Tibial artery (tissue), 4 donors: ENCODE measurements at regions not wholly inside any gene's neighbourhood (a gene's known extent, or its start where the extent isn't known, plus 50 kb on each side); places are given as distances from the start of the nearest gene placed in this dataset.

ENCODE experiments used
- DNase-seq, 2 donors: peaks; one replicate each; pipeline ENCODE4 v3.0.0-alpha.2; 2019
- H3K27ac ChIP-seq, 2 donors: fragments of 200-600 bp; sonication (generic) in 1 of 2; 1 replicate in 1 of 2; 2 replicates in 1 of 2; pipeline ENCODE4 v1.5.1; 2018 to 2019; ENCODE audit warnings: mild to moderate bottlenecking in 1 of 2
- H3K27me3 ChIP-seq, 2 donors: fragments of 200-600 bp; sonication (generic) in 1 of 2; one replicate each; pipeline versions ENCODE4 v1.5.1 to v1.6.0; 2016 to 2019
- H3K36me3 ChIP-seq, 3 donors: fragments of 200-600 bp; sonication (generic) in 2 of 3; one replicate each; pipeline ENCODE4 v1.5.1; 2016 to 2019; ENCODE audit warnings: mild to moderate bottlenecking in 2 of 3
- H3K4me1 ChIP-seq, 4 donors: fragments of 200-600 bp; sonication (generic) in 2 of 4; 1 replicate in 3 of 4; 2 replicates in 1 of 4; pipeline ENCODE4 v1.5.1; 2016 to 2019
- H3K4me3 ChIP-seq, 2 donors: fragments of 200-600 bp; sonication (generic) in 1 of 2; 1 replicate in 1 of 2; 2 replicates in 1 of 2; pipeline ENCODE4 v1.5.1; 2018 to 2019; ENCODE audit warnings: mild to moderate bottlenecking in 2 of 2
- H3K9me3 ChIP-seq, 3 donors: fragments of 200-600 bp; sonication (generic) in 1 of 3; one replicate each; pipeline ENCODE4 v1.5.1; 2016 to 2019
- intact Hi-C: fragments of 100-400 bp; cut with DNase I; formaldehyde crosslinking; loops from one replicate; pipeline ENCODE4 v1.15.0; 2023; ENCODE audit warnings: low total_unique reads
- TF ChIP-seq, protein P1 (sequence below), 2 experiments: fragments of 200-600 bp in 1 of 2; fragments of 450-650 bp in 1 of 2; IDR thresholded peaks; one replicate each; pipeline ENCODE4 v1.5.1; 2017 to 2019; ENCODE audit warnings: antibody characterized with exemption in 2 of 2, mild to moderate bottlenecking in 1 of 2, moderate library complexity in 1 of 2

- no peak for DNase-seq
- Histone ChIP-seq H3K27ac (no peak overlapping the region), H3K36me3 (no peaks in the 10 kb centered on the region), H3K9me3 (no peaks in the 10 kb centered on the region), H3K27me3 (no peaks in the 10 kb centered on the region), H3K4me3 (no peak overlapping the region), H3K4me1 (no peaks in the 10 kb centered on the region)
- intact Hi-C loops = no loop called here
- TF ChIP-seq, protein P1, sequence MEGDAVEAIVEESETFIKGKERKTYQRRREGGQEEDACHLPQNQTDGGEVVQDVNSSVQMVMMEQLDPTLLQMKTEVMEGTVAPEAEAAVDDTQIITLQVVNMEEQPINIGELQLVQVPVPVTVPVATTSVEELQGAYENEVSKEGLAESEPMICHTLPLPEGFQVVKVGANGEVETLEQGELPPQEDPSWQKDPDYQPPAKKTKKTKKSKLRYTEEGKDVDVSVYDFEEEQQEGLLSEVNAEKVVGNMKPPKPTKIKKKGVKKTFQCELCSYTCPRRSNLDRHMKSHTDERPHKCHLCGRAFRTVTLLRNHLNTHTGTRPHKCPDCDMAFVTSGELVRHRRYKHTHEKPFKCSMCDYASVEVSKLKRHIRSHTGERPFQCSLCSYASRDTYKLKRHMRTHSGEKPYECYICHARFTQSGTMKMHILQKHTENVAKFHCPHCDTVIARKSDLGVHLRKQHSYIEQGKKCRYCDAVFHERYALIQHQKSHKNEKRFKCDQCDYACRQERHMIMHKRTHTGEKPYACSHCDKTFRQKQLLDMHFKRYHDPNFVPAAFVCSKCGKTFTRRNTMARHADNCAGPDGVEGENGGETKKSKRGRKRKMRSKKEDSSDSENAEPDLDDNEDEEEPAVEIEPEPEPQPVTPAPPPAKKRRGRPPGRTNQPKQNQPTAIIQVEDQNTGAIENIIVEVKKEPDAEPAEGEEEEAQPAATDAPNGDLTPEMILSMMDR (IDR thresholded peaks at IDR 0.05) = no peak
These were observed 190.7 kb downstream of the NEDD1 start for GRCh38 chr12:97097734-97098133.

DNA sequence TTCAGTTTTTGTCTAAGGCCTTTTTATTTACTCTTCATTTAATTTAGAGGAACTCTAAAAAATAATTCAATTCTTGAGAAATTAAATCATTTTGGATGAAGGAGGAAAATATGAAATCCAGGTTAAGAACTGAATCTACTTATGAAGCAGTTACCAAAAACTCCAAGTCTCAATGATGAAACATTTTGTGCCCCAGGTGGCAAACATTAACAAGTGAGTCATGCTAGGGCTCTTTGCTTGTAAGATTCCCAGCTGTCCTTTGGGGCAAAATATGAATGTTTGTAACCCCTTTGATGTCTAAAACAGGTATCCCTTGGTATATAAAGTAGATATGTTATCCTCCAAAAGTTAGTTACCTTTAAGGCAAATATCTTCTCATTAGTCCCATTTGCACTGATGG lies 202.4 kb downstream of the NEDD1 start:
- no peaks in the 10 kb centered on the region for H3K9me3 ChIP-seq
- no peaks in the 10 kb centered on the region for H3K4me1 ChIP-seq
- no peak for DNase-seq
- no peaks in the 10 kb centered on the region for H3K27me3 ChIP-seq
- H3K4me3 ChIP-seq = no peak overlapping the region
- intact Hi-C loops = no loop called here
- H3K36me3 ChIP-seq = no peaks in the 10 kb centered on the region
- no peak overlapping the region for H3K27ac ChIP-seq
- TF ChIP-seq, protein P1 (IDR thresholded peaks at IDR 0.05) = no peak

- no peaks in the 10 kb centered on the region for H3K36me3 ChIP-seq
- no peaks in the 10 kb centered on the region for H3K4me1 ChIP-seq
- no peaks in the 10 kb centered on the region for H3K9me3 ChIP-seq
- H3K27ac ChIP-seq = no peak overlapping the region
- intact Hi-C loops = no loop called here
- H3K27me3 ChIP-seq = no peaks in the 10 kb centered on the region
- TF ChIP-seq, protein P1 (IDR thresholded peaks at IDR 0.05) = no peak
- no peak for DNase-seq
- no peak overlapping the region for H3K4me3 ChIP-seq
These were observed 205.1 kb downstream of the NEDD1 start for GRCh38 chr12:97112136-97112535.

DNA sequence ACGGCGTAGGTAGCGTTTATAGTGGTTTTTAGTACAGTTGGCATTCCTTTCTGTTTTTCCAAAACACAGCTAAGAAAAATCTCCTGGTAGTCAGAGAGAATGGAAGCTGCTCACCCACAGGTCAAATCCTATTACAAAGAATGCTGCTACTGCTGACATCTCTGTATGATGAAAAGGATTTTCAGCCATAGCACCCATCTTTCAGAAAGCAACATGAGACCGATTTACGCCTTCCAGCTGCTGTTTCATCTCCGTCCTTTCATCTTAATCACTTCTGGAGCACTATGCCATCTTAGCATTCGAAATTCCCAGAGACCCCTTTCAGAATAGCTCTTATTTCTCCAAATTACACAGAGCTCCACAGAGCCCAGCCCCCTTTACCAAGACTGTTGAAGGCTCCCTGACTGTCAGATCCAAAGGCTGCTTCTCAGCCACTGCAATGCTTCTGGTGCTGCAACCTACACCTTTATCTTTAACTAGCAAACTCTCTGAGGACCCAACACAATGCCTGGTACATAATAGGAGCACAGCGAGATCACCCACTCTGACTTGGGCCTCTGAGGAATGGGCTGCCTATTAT lies 211.8 kb downstream of the NEDD1 start:
- no peak overlapping the region for H3K4me3 ChIP-seq
- TF ChIP-seq, protein P1 (IDR thresholded peaks at IDR 0.05) = no peak
- no peaks in the 10 kb centered on the region for H3K4me1 ChIP-seq
- intact Hi-C loops = no loop called here
- no peaks in the 10 kb centered on the region for H3K36me3 ChIP-seq
- H3K27me3 ChIP-seq = no peaks in the 10 kb centered on the region
- H3K27ac ChIP-seq = no peak overlapping the region
- DNase-seq = no peak
- no peaks in the 10 kb centered on the region for H3K9me3 ChIP-seq

GRCh38 chr12:97127061-97127460 lies 220.0 kb downstream of the NEDD1 start:
- no peak overlapping the region for H3K4me3 ChIP-seq
- no peak overlapping the region for H3K27ac ChIP-seq
- TF ChIP-seq, protein P1 (IDR thresholded peaks at IDR 0.05) = no peak
- DNase-seq = no peak
- intact Hi-C loops = loop anchor here (10.0 kb wide), 1 partner anchor 292 kb away; no protein-coding TSS in a partner anchor
- H3K9me3 ChIP-seq = no peaks in the 10 kb centered on the region
- no peaks in the 10 kb centered on the region for H3K4me1 ChIP-seq
- H3K27me3 ChIP-seq = no peaks in the 10 kb centered on the region
- H3K36me3 ChIP-seq = no peaks in the 10 kb centered on the region
